ENCODE measurements at regions not wholly inside any gene's neighbourhood (a gene's known extent, or its start where the extent isn't known, plus 50 kb on each side); places are given as distances from the start of the nearest gene placed in this dataset.

GRCh38 chr22:48507595-48508350 lies 1319.9 kb downstream of the BRD1 start:
- TF ChIP-seq PATZ1 (CRISPR knock-in tag; IDR thresholded peaks at IDR 0.05; ENCODE audit: borderline replicate concordance) (no peak), ZFP30 (CRISPR knock-in tag; IDR thresholded peaks at IDR 0.05) (no peak), ISL1 (CRISPR knock-in tag; IDR thresholded peaks at IDR 0.05) (no peak), BACH2 (CRISPR knock-in tag; IDR thresholded peaks at IDR 0.05; ENCODE audit: borderline replicate concordance) (no peak)

Measured in SK-N-SH treated with all-trans-retinoic acid at 6 μM for 48 hours (cell line).